Tibial artery (tissue), 4 donors: ENCODE measurements at regions not wholly inside any gene's neighbourhood (a gene's known extent, or its start where the extent isn't known, plus 50 kb on each side); places are given as distances from the start of the nearest gene placed in this dataset.

ENCODE experiments used
- DNase-seq, 2 donors: peaks; one replicate each; pipeline ENCODE4 v3.0.0-alpha.2; 2019
- H3K27ac ChIP-seq, 2 donors: fragments of 200-600 bp; sonication (generic) in 1 of 2; 1 replicate in 1 of 2; 2 replicates in 1 of 2; pipeline ENCODE4 v1.5.1; 2018 to 2019; ENCODE audit warnings: mild to moderate bottlenecking in 1 of 2
- H3K27me3 ChIP-seq, 2 donors: fragments of 200-600 bp; sonication (generic) in 1 of 2; one replicate each; pipeline versions ENCODE4 v1.5.1 to v1.6.0; 2016 to 2019
- H3K36me3 ChIP-seq, 3 donors: fragments of 200-600 bp; sonication (generic) in 2 of 3; one replicate each; pipeline ENCODE4 v1.5.1; 2016 to 2019; ENCODE audit warnings: mild to moderate bottlenecking in 2 of 3
- H3K4me1 ChIP-seq, 4 donors: fragments of 200-600 bp; sonication (generic) in 2 of 4; 1 replicate in 3 of 4; 2 replicates in 1 of 4; pipeline ENCODE4 v1.5.1; 2016 to 2019
- H3K4me3 ChIP-seq, 2 donors: fragments of 200-600 bp; sonication (generic) in 1 of 2; 1 replicate in 1 of 2; 2 replicates in 1 of 2; pipeline ENCODE4 v1.5.1; 2018 to 2019; ENCODE audit warnings: mild to moderate bottlenecking in 2 of 2
- H3K9me3 ChIP-seq, 3 donors: fragments of 200-600 bp; sonication (generic) in 1 of 3; one replicate each; pipeline ENCODE4 v1.5.1; 2016 to 2019
- CTCF ChIP-seq, 2 experiments: fragments of 200-600 bp in 1 of 2; fragments of 450-650 bp in 1 of 2; IDR thresholded peaks; one replicate each; pipeline ENCODE4 v1.5.1; 2017 to 2019; ENCODE audit warnings: antibody characterized with exemption in 2 of 2, mild to moderate bottlenecking in 1 of 2, moderate library complexity in 1 of 2
- intact Hi-C: fragments of 100-400 bp; cut with DNase I; formaldehyde crosslinking; loops from one replicate; pipeline ENCODE4 v1.15.0; 2023; ENCODE audit warnings: low total_unique reads

DNA sequence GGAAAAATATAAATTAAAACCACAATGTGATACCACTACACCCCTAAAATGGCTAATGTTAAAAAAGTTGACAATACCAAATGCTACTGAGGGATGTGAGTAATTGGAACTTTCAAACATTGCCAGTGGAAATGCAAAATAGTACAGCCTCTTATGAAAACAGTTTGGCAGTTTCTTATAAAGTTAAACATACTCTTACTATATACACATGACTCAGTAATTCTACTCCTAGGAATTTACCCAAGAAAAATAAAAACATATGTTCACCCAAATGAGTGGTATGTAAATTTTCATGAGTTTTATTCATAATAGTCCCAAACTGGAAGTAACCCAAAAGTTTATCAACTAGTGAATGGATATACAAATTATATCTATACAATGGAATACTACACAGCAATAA lies 228.0 kb downstream of the CYP26B1 start:
- H3K27ac ChIP-seq, result no peak overlapping the region
- intact Hi-C loops, result no loop called here
- no peaks in the 10 kb centered on the region for H3K36me3 ChIP-seq
- H3K27me3 ChIP-seq, result no peaks in the 10 kb centered on the region
- H3K9me3 ChIP-seq, result peaks cover 0 to 8% (median 0%) of the 10 kb centered on the region in 3 donors
- no peaks in the 10 kb centered on the region for H3K4me1 ChIP-seq
- H3K4me3 ChIP-seq, result no peak overlapping the region
- no peak for DNase-seq
- no peak for TF ChIP-seq CTCF (IDR thresholded peaks at IDR 0.05)

- Histone ChIP-seq H3K4me3 (no peak overlapping the region), H3K27ac (no peak overlapping the region), H3K9me3 (peaks cover 2 to 15% (median 9%) of the 10 kb centered on the region in 3 donors), H3K27me3 (peaks cover 0 to 6% of the 10 kb centered on the region in 2 donors), H3K4me1 (no peaks in the 10 kb centered on the region), H3K36me3 (no peaks in the 10 kb centered on the region)
- intact Hi-C loops, result no loop called here
- TF ChIP-seq CTCF (IDR thresholded peaks at IDR 0.05), result no peak
- no peak for DNase-seq
Measured at GRCh38 chr2:71910277-71910676, 237.4 kb downstream of the CYP26B1 start.

DNA sequence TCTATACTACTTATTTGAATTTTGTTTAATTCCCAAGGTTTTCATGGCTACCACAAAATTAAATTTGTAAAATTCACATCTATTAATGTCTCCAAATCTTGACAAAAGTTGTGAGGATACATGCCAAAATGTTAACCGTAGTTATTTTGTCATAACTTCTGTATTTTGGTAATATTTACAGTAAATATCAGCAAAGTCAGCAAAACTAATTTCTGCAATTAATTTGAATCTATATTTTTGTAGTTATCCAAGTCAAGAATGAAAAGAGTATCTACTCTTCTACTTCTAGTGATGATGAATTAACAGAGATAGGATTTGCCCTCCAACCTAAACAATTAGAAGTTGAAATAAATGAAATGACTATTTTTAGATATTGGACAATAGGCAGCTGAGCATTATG lies 238.9 kb downstream of the CYP26B1 start:
- H3K9me3 ChIP-seq, result peaks cover 2 to 15% (median 9%) of the 10 kb centered on the region in 3 donors
- H3K36me3 ChIP-seq, result no peaks in the 10 kb centered on the region
- no peak for TF ChIP-seq CTCF (IDR thresholded peaks at IDR 0.05)
- no peak overlapping the region for H3K27ac ChIP-seq
- no peaks in the 10 kb centered on the region for H3K4me1 ChIP-seq
- H3K4me3 ChIP-seq, result no peak overlapping the region
- DNase-seq, result no peak
- peaks cover 0 to 6% of the 10 kb centered on the region in 2 donors for H3K27me3 ChIP-seq
- intact Hi-C loops, result no loop called here

- H3K27ac ChIP-seq, result no peak overlapping the region
- H3K4me1 ChIP-seq, result no peaks in the 10 kb centered on the region
- no peaks in the 10 kb centered on the region for H3K36me3 ChIP-seq
- no peak overlapping the region for H3K4me3 ChIP-seq
- intact Hi-C loops, result no loop called here
- DNase-seq, result no peak
- peaks cover 2 to 15% (median 9%) of the 10 kb centered on the region in 3 donors for H3K9me3 ChIP-seq
- peaks cover 0 to 6% of the 10 kb centered on the region in 2 donors for H3K27me3 ChIP-seq
- TF ChIP-seq CTCF (IDR thresholded peaks at IDR 0.05), result no peak
Measured at GRCh38 chr2:71907503-71907902, 240.2 kb downstream of the CYP26B1 start.

DNA sequence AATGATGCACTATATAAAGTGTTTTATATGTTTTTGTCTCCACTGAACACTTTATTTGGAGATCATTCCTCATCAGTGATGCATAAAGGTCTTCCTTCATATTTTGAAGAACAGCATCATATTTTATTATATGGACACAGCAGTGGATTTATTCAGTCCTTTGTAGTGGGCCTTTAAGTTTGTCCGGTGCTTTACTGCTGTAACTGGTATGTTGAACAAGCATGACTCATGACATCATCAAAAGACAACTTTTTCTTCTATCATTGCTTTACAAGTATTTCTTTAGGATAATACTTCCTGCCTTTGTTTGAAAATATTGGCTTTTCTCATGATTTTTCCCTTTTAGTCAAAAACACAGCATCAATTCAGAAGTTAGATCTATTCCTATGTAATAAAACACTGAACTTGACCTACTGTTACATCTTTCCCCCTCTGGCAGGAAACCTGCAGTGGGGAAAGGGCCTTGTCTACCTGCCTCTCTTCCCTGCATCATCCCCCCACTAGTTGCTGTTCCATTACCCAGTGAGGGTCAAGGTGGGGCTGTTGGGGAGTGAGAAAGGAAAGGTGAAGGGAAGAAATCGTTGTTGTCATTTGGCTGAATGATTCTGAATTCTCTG lies 241.2 kb downstream of the CYP26B1 start:
- peaks cover 2 to 15% (median 9%) of the 10 kb centered on the region in 3 donors for H3K9me3 ChIP-seq
- H3K4me3 ChIP-seq, result no peak overlapping the region
- no peaks in the 10 kb centered on the region for H3K4me1 ChIP-seq
- no peak overlapping the region for H3K27ac ChIP-seq
- TF ChIP-seq CTCF (IDR thresholded peaks at IDR 0.05), result no peak
- H3K27me3 ChIP-seq, result peaks cover 0 to 6% of the 10 kb centered on the region in 2 donors
- intact Hi-C loops, result no loop called here
- peak in 1 of 2 donors; percentile 27 for DNase-seq
- no peaks in the 10 kb centered on the region for H3K36me3 ChIP-seq
